ENCODE measurements at regions not wholly inside any gene's neighbourhood (a gene's known extent, or its start where the extent isn't known, plus 50 kb on each side); places are given as distances from the start of the nearest gene placed in this dataset.

GRCh38 chr2:47302308-47302707 is 66.8 kb upstream of the EPCAM start:
- H3K27me3 ChIP-seq (ENCODE audit: control insufficient read depth, insufficient read depth, low read length): no peaks in the 10 kb centered on the region
- H3K36me3 ChIP-seq (ENCODE audit: control insufficient read depth, insufficient read depth, low read length): no peaks in the 10 kb centered on the region
- H3K4me1 ChIP-seq (ENCODE audit: control insufficient read depth, insufficient read depth, low read length): no peaks in the 10 kb centered on the region
- no peak overlapping the region for H3K27ac ChIP-seq (ENCODE audit: low read depth, low read length)
- H3K4me3 ChIP-seq (ENCODE audit: low read length): no peak overlapping the region
- no peak overlapping the region for H3K9ac ChIP-seq (ENCODE audit: low read length)

DNA sequence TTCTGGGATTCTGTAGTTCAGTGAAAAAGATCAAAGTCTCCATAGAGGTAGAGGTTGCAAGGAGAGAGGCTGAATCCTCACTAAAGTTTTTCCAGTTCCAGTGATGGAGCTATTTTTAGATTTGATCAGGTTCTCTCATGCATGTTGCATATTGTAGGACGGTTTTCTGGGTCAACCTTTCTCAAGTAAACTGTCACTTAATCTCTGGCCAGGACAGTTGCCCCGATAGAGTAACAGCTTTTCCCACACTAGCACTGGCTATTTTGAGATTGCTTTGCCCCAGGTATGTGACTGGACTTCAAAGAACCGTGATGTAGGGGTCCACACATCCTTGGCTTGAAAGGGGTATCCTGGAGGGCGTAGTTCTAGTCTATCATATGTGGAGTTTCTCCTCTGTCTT is 67.4 kb upstream of the EPCAM start:
- no peak overlapping the region for H3K27ac ChIP-seq (ENCODE audit: low read depth, low read length)
- H3K36me3 ChIP-seq (ENCODE audit: control insufficient read depth, insufficient read depth, low read length): no peaks in the 10 kb centered on the region
- H3K4me1 ChIP-seq (ENCODE audit: control insufficient read depth, insufficient read depth, low read length): no peaks in the 10 kb centered on the region
- H3K4me3 ChIP-seq (ENCODE audit: low read length): no peak overlapping the region
- no peak overlapping the region for H3K9ac ChIP-seq (ENCODE audit: low read length)
- no peaks in the 10 kb centered on the region for H3K27me3 ChIP-seq (ENCODE audit: control insufficient read depth, insufficient read depth, low read length)

GRCh38 chr2:47301277-47301618 is 67.9 kb upstream of the EPCAM start:
- no peaks in the 10 kb centered on the region for H3K27me3 ChIP-seq (ENCODE audit: control insufficient read depth, insufficient read depth, low read length)
- H3K4me3 ChIP-seq (ENCODE audit: low read length): peak overlapping the region; percentile 3
- H3K36me3 ChIP-seq (ENCODE audit: control insufficient read depth, insufficient read depth, low read length): no peaks in the 10 kb centered on the region
- no peaks in the 10 kb centered on the region for H3K4me1 ChIP-seq (ENCODE audit: control insufficient read depth, insufficient read depth, low read length)
- H3K9ac ChIP-seq (ENCODE audit: low read length): no peak overlapping the region
- H3K27ac ChIP-seq (ENCODE audit: low read depth, low read length): no peak overlapping the region

- Histone ChIP-seq H3K4me1 (ENCODE audit: control insufficient read depth, insufficient read depth, low read length) (no peaks in the 10 kb centered on the region), H3K27ac (ENCODE audit: low read depth, low read length) (no peak overlapping the region), H3K27me3 (ENCODE audit: control insufficient read depth, insufficient read depth, low read length) (no peaks in the 10 kb centered on the region), H3K9ac (ENCODE audit: low read length) (no peak overlapping the region), H3K4me3 (ENCODE audit: low read length) (no peak overlapping the region), H3K36me3 (ENCODE audit: control insufficient read depth, insufficient read depth, low read length) (no peaks in the 10 kb centered on the region)
These were observed 68.4 kb upstream of the EPCAM start for GRCh38 chr2:47300609-47301276.

DNA sequence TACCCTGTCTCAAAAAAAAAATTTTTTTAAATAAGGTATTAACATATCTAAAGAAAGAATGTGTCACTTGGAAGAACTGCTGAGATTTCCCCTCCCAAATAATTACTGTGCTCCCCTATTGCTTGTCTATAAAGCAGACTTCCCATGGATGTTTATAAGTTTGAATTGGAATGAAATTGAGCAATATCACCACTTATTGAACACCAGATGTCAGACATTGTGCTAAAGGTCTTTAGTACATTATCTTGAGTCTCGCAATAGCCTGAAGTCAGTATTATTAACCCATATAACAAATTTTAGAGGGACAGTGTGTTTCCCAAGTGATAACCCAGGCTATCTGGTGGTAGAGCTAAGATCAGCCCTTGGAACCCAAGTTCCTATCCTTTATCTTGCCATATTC is 69.0 kb upstream of the EPCAM start:
- H3K36me3 ChIP-seq (ENCODE audit: control insufficient read depth, insufficient read depth, low read length): no peaks in the 10 kb centered on the region
- no peak overlapping the region for H3K4me3 ChIP-seq (ENCODE audit: low read length)
- no peak overlapping the region for H3K27ac ChIP-seq (ENCODE audit: low read depth, low read length)
- no peaks in the 10 kb centered on the region for H3K27me3 ChIP-seq (ENCODE audit: control insufficient read depth, insufficient read depth, low read length)
- H3K4me1 ChIP-seq (ENCODE audit: control insufficient read depth, insufficient read depth, low read length): peaks cover 6% of the 10 kb centered on the region
- H3K9ac ChIP-seq (ENCODE audit: low read length): no peak overlapping the region

DNA sequence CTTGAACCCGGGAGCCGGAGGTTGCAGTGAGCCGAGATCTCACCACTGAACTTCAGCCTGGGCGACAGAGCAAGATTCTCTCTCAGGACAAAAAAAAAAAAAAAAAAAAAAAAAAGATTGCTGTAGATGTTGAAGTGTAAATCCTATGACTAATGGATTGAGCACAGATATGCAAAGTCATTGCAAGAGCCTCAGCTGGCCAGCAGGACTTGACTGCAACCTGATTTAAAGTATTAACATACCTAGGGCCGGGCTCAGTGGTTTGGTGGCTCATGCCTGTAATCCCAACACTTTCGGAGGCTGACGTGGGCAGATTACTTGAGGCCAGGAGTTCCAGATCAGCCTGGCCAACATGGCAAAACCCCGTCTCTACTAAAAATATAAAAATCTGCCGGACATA is 69.6 kb upstream of the EPCAM start:
- Histone ChIP-seq H3K4me3 (ENCODE audit: low read length) (no peak overlapping the region), H3K27me3 (ENCODE audit: control insufficient read depth, insufficient read depth, low read length) (no peaks in the 10 kb centered on the region), H3K36me3 (ENCODE audit: control insufficient read depth, insufficient read depth, low read length) (no peaks in the 10 kb centered on the region), H3K27ac (ENCODE audit: low read depth, low read length) (no peak overlapping the region), H3K4me1 (ENCODE audit: control insufficient read depth, insufficient read depth, low read length) (peaks cover 6% of the 10 kb centered on the region), H3K9ac (ENCODE audit: low read length) (no peak overlapping the region)

DNA sequence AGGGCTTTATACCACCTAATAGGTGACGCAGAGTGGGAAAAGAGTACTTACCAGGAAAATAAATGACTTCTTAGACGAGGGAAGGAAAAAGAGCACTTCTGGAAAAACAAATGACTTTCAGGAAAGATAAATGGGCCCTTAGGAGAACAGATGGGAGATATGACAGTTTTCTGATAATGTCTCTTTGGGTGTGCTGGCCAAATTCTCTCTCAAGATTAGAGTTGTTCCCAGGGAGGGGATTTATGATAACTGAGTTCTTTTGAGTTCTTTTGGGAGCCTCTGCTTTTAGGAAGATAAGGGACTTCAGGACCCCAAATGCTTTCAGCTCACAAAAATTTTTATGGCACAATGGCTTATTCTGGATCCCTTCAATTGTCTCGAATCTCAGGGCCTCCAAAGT is 70.3 kb upstream of the EPCAM start:
- H3K4me3 ChIP-seq (ENCODE audit: low read length): no peak overlapping the region
- no peak overlapping the region for H3K9ac ChIP-seq (ENCODE audit: low read length)
- no peaks in the 10 kb centered on the region for H3K27me3 ChIP-seq (ENCODE audit: control insufficient read depth, insufficient read depth, low read length)
- H3K36me3 ChIP-seq (ENCODE audit: control insufficient read depth, insufficient read depth, low read length): no peaks in the 10 kb centered on the region
- H3K4me1 ChIP-seq (ENCODE audit: control insufficient read depth, insufficient read depth, low read length): peaks cover 6% of the 10 kb centered on the region
- no peak overlapping the region for H3K27ac ChIP-seq (ENCODE audit: low read depth, low read length)

DNA sequence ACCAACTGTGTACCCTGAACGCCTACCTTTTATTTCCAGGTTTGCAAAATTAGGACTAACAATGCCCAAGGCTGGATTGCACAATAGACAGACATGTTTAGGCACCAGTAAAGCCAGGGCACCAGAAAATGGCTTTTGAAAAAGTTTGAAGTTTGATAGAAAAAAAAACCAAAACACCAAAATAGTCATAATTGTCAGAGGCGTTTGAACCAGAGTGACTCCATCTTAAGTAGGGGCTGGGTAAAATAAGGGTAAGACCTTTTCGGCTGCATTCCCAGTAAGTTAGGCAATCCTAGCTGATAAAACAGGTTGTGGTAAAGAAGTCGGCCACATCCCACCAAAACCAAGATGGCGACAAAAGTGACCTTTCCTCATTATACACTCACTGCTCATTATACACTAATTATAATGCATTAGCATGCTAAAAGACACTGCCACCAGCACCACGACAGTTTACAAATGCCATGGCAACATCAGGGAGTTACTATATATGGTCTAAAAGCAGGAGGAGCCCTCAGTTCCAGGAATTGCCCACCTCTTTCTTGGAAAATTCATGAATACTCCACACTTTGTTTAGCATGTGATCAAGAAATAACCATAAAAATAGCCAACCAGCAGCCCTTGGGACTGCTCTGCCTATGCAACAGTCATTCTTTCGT is 71.2 kb upstream of the EPCAM start:
- Histone ChIP-seq H3K9ac (ENCODE audit: low read length) (no peak overlapping the region), H3K27ac (ENCODE audit: low read depth, low read length) (no peak overlapping the region), H3K27me3 (ENCODE audit: control insufficient read depth, insufficient read depth, low read length) (no peaks in the 10 kb centered on the region), H3K4me1 (ENCODE audit: control insufficient read depth, insufficient read depth, low read length) (peaks cover 6% of the 10 kb centered on the region), H3K4me3 (ENCODE audit: low read length) (no peak overlapping the region), H3K36me3 (ENCODE audit: control insufficient read depth, insufficient read depth, low read length) (no peaks in the 10 kb centered on the region)

- Histone ChIP-seq H3K4me3 (ENCODE audit: low read length) (no peak overlapping the region), H3K36me3 (ENCODE audit: control insufficient read depth, insufficient read depth, low read length) (no peaks in the 10 kb centered on the region), H3K9ac (ENCODE audit: low read length) (no peak overlapping the region), H3K27ac (ENCODE audit: low read depth, low read length) (no peak overlapping the region), H3K27me3 (ENCODE audit: control insufficient read depth, insufficient read depth, low read length) (no peaks in the 10 kb centered on the region), H3K4me1 (ENCODE audit: control insufficient read depth, insufficient read depth, low read length) (peaks cover 6% of the 10 kb centered on the region)
These were observed 73.0 kb upstream of the EPCAM start for GRCh38 chr2:47295981-47296635.

GRCh38 chr2:47295131-47295980 is 73.8 kb upstream of the EPCAM start:
- Histone ChIP-seq H3K4me3 (ENCODE audit: low read length) (no peak overlapping the region), H3K27ac (ENCODE audit: low read depth, low read length) (no peak overlapping the region), H3K36me3 (ENCODE audit: control insufficient read depth, insufficient read depth, low read length) (no peaks in the 10 kb centered on the region), H3K27me3 (ENCODE audit: control insufficient read depth, insufficient read depth, low read length) (no peaks in the 10 kb centered on the region), H3K4me1 (ENCODE audit: control insufficient read depth, insufficient read depth, low read length) (peaks cover 6% of the 10 kb centered on the region), H3K9ac (ENCODE audit: low read length) (no peak overlapping the region)

GRCh38 chr2:47293976-47294375 is 75.1 kb upstream of the EPCAM start:
- Histone ChIP-seq H3K36me3 (ENCODE audit: control insufficient read depth, insufficient read depth, low read length) (no peaks in the 10 kb centered on the region), H3K27me3 (ENCODE audit: control insufficient read depth, insufficient read depth, low read length) (no peaks in the 10 kb centered on the region), H3K9ac (ENCODE audit: low read length) (no peak overlapping the region), H3K27ac (ENCODE audit: low read depth, low read length) (no peak overlapping the region), H3K4me1 (ENCODE audit: control insufficient read depth, insufficient read depth, low read length) (peaks cover 6% of the 10 kb centered on the region), H3K4me3 (ENCODE audit: low read length) (no peak overlapping the region)

GRCh38 chr2:47288864-47289263 is 80.2 kb upstream of the EPCAM start:
- Histone ChIP-seq H3K4me1 (ENCODE audit: control insufficient read depth, insufficient read depth, low read length) (no peaks in the 10 kb centered on the region), H3K27ac (ENCODE audit: low read depth, low read length) (no peak overlapping the region), H3K36me3 (ENCODE audit: control insufficient read depth, insufficient read depth, low read length) (no peaks in the 10 kb centered on the region), H3K27me3 (ENCODE audit: control insufficient read depth, insufficient read depth, low read length) (no peaks in the 10 kb centered on the region), H3K4me3 (ENCODE audit: low read length) (no peak overlapping the region), H3K9ac (ENCODE audit: low read length) (no peak overlapping the region)
